Kidney epithelial cell (primary cell): ENCODE measurements at regions not wholly inside any gene's neighbourhood (a gene's known extent, or its start where the extent isn't known, plus 50 kb on each side); places are given as distances from the start of the nearest gene placed in this dataset.

Source experiments
- DNase-seq: peaks from one replicate; pipeline ENCODE4 v3.0.0-alpha.2; 2010; ENCODE audit warnings: low read depth
- H3K27me3 ChIP-seq: 2 replicates; pipeline ENCODE4 v1.6.0; 2011; ENCODE audit warnings: low read length; ENCODE audit not compliant: control insufficient read depth, insufficient read depth
- H3K36me3 ChIP-seq: 2 replicates; pipeline ENCODE4 v1.5.1; 2011; ENCODE audit warnings: low read length; ENCODE audit not compliant: control insufficient read depth, insufficient read depth
- H3K4me3 ChIP-seq: 2 replicates; pipeline ENCODE4 v1.5.1; 2011; ENCODE audit warnings: low read depth, mild to moderate bottlenecking, control low read depth, low read length
- CTCF ChIP-seq: IDR thresholded peaks from 2 replicates; pipeline ENCODE4 v1.5.1; 2011; ENCODE audit warnings: mild to moderate bottlenecking, moderate library complexity, low read length, control low read depth, inconsistent platforms; ENCODE audit not compliant: insufficient read depth, poor library complexity, severe bottlenecking

GRCh38 chr6:66949191-66949661, 1242.2 kb upstream of the EYS start:
- TF ChIP-seq CTCF = no peak
- no peak for DNase-seq
- Histone ChIP-seq H3K36me3 (no peaks in the 10 kb centered on the region), H3K4me3 (no peak overlapping the region), H3K27me3 (no peaks in the 10 kb centered on the region)

- H3K27me3 ChIP-seq = no peaks in the 10 kb centered on the region
- no peaks in the 10 kb centered on the region for H3K36me3 ChIP-seq
- no peak for DNase-seq
- no peak for TF ChIP-seq CTCF
- no peak overlapping the region for H3K4me3 ChIP-seq
These were observed 1241.1 kb upstream of the EYS start for GRCh38 chr6:66948106-66948505.

GRCh38 chr6:66940003-66940402, 1233.0 kb upstream of the EYS start:
- Histone ChIP-seq H3K27me3 (no peaks in the 10 kb centered on the region), H3K36me3 (no peaks in the 10 kb centered on the region), H3K4me3 (no peak overlapping the region)
- no peak for DNase-seq
- no peak for TF ChIP-seq CTCF

GRCh38 chr6:66937180-66937579, 1230.2 kb upstream of the EYS start:
- Histone ChIP-seq H3K4me3 (no peak overlapping the region), H3K36me3 (no peaks in the 10 kb centered on the region), H3K27me3 (no peaks in the 10 kb centered on the region)
- TF ChIP-seq CTCF = no peak
- DNase-seq = no peak

GRCh38 chr6:66935612-66936011, 1228.6 kb upstream of the EYS start:
- no peaks in the 10 kb centered on the region for H3K27me3 ChIP-seq
- no peak for DNase-seq
- no peak for TF ChIP-seq CTCF
- H3K36me3 ChIP-seq = no peaks in the 10 kb centered on the region
- no peak overlapping the region for H3K4me3 ChIP-seq

GRCh38 chr6:66931787-66932186, 1224.8 kb upstream of the EYS start:
- no peak for TF ChIP-seq CTCF
- Histone ChIP-seq H3K36me3 (no peaks in the 10 kb centered on the region), H3K27me3 (no peaks in the 10 kb centered on the region), H3K4me3 (no peak overlapping the region)
- DNase-seq = no peak
